ENCODE measurements at regions not wholly inside any gene's neighbourhood (a gene's known extent, or its start where the extent isn't known, plus 50 kb on each side); places are given as distances from the start of the nearest gene placed in this dataset.

DNA sequence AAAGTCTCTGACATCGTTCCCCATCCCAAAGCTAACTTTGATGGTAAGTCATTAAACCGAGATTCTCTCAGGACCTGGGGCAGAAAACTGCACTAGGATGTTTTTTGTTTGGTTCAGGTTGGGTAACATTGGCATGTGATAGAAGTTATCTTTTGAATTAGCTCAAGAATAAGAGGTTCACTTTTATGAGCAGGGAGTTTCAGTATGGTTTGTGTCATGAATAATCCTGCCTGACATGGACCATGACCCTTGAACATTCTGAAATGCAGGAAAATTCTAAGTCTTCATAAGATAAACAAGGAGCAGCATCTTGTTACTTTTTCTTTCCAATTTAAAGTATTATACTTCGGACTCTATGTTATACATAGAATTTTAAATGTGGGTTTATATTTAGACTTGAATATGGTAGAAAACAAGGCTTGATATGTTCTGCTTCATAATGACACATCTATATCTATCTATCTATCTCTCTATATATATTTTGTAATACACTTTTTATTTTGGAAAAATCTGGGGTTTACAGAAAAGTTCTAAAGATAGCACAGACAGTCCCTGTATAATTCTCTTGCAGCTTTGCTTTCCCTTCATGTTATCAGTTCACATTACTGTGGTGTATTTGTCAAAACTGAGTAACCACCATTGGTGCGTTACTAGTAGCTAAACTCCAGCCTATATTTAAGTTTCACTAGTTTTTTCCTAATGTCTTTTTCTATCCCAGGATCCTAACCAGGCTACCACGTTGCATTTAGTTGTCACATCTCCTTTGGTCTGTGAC is 102.7 kb upstream of the TAF11L2 start:
- no peak for DNase-seq (ENCODE audit: low spot score)
- in situ Hi-C loops (cut with MboI; ENCODE audit: low sequenced_read_pairs, unreplicated experiment): no loop called here
- TF ChIP-seq, protein P1, sequence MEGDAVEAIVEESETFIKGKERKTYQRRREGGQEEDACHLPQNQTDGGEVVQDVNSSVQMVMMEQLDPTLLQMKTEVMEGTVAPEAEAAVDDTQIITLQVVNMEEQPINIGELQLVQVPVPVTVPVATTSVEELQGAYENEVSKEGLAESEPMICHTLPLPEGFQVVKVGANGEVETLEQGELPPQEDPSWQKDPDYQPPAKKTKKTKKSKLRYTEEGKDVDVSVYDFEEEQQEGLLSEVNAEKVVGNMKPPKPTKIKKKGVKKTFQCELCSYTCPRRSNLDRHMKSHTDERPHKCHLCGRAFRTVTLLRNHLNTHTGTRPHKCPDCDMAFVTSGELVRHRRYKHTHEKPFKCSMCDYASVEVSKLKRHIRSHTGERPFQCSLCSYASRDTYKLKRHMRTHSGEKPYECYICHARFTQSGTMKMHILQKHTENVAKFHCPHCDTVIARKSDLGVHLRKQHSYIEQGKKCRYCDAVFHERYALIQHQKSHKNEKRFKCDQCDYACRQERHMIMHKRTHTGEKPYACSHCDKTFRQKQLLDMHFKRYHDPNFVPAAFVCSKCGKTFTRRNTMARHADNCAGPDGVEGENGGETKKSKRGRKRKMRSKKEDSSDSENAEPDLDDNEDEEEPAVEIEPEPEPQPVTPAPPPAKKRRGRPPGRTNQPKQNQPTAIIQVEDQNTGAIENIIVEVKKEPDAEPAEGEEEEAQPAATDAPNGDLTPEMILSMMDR (IDR thresholded peaks at IDR 0.05; ENCODE audit: borderline replicate concordance, control extremely low read depth, extremely low read depth, insufficient read depth, missing control alignments): no peak

DNA sequence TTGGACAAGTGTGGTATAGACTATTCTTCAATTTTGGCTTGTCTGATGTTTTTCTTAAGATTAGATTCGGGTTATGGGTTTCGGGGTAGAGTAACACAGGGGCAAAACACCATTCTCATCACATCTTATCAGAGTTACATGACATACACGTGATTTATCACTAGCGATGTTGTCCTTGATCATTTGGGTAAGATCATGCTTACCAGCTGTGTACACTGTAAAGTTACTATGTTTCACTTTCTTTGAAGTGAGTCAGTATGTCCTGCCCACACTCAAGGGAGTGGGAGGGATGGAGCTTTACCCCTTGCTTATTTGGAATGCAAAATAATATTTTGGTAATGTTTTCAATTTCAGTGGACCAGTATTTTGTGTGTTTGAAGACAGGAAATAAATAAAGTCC is 101.8 kb upstream of the TAF11L2 start:
- DNase-seq (ENCODE audit: low spot score): no peak
- TF ChIP-seq, protein P1 (IDR thresholded peaks at IDR 0.05; ENCODE audit: borderline replicate concordance, control extremely low read depth, extremely low read depth, insufficient read depth, missing control alignments): no peak
- in situ Hi-C loops (cut with MboI; ENCODE audit: low sequenced_read_pairs, unreplicated experiment): no loop called here

DNA sequence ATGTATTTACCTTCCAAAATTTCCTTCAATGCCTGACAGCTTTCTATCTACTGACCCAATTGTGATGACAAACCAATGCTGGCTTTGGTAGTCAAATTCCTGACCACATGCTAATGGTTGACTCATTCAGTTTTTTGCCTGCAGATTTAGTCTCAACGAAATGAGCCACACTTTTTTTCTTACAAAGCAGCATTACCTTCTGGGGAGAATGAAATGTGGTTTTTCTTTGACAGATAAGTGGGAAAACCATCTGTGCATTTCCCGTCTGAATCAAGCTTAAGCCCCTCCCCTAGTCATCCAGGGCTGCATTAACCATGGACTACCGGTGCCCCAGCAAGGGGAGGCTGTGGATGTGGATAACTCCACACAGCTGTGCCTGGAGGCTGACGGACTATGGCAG is 99.6 kb upstream of the TAF11L2 start:
- TF ChIP-seq, protein P1 (IDR thresholded peaks at IDR 0.05; ENCODE audit: borderline replicate concordance, control extremely low read depth, extremely low read depth, insufficient read depth, missing control alignments): no peak
- in situ Hi-C loops (cut with MboI; ENCODE audit: low sequenced_read_pairs, unreplicated experiment): no loop called here
- DNase-seq (ENCODE audit: low spot score): no peak

DNA sequence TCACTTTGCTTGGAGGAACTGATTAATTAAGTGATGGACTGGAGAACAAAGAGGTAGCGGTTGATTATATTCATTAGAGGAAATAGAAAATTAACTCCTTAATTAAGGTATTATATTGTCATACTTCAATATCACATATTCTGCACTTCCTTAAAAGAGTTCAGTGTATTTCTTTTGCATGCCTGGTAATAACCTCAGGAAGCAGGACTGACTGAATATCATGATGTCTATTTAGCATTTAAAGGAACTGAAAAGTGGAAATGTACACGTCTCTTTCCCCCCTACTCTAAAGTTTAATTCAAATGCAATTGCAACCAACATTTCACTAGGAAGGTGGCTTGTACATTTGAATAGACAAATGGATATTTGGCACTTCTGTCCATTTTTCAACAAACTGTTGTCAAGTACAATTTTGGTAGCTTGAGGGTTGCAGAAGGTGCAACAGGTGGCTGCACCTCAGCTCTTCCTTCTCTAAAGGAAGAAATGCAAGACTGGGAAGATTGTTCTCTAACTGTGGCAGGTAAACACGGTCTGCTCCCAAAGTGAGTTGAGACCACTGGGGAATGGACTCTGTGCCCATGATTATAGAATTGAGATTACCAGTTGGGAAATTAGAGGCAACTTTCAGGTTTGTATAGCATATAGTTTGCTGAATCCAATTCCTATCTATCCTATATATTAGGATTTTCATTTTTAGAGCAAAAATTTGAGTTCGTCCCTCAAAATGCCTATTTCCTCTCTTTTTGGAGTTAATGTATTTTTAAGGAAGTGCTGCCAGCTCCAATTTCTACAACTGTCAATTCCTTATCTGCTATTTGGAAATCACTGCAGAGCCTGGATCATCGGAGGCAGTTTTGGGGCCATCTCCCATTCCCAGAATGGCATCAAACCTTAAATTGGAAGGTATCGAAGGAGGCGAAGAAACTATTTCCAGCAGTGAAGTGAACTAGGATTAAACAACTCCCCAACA is 98.9 kb upstream of the TAF11L2 start:
- TF ChIP-seq, protein P1 (IDR thresholded peaks at IDR 0.05; ENCODE audit: borderline replicate concordance, control extremely low read depth, extremely low read depth, insufficient read depth, missing control alignments): no peak
- in situ Hi-C loops (cut with MboI; ENCODE audit: low sequenced_read_pairs, unreplicated experiment): no loop called here
- no peak for DNase-seq (ENCODE audit: low spot score)

DNA sequence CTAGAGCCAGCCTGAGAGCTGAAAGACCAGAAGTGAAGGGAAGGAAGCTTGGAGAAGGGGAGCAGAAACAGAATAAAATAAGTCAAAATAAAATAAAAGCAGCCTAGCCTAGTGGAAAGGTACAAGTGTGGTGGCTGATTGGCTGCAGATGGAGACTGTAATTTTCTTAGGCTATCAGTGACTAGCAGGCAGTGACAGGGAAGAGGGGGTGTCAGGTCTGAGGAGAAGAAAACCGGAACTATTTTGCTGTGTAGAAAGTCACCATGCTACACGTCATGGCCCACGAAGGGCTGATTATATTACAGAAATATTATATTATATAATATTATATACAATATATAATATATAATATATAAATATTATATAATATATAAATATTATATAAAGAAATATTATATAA is 98.1 kb upstream of the TAF11L2 start:
- no peak for DNase-seq (ENCODE audit: low spot score)
- in situ Hi-C loops (cut with MboI; ENCODE audit: low sequenced_read_pairs, unreplicated experiment): loop anchor here (10.0 kb wide), 1 partner anchor 85 kb away; no protein-coding TSS in a partner anchor
- TF ChIP-seq, protein P1 (IDR thresholded peaks at IDR 0.05; ENCODE audit: borderline replicate concordance, control extremely low read depth, extremely low read depth, insufficient read depth, missing control alignments): no peak

DNA sequence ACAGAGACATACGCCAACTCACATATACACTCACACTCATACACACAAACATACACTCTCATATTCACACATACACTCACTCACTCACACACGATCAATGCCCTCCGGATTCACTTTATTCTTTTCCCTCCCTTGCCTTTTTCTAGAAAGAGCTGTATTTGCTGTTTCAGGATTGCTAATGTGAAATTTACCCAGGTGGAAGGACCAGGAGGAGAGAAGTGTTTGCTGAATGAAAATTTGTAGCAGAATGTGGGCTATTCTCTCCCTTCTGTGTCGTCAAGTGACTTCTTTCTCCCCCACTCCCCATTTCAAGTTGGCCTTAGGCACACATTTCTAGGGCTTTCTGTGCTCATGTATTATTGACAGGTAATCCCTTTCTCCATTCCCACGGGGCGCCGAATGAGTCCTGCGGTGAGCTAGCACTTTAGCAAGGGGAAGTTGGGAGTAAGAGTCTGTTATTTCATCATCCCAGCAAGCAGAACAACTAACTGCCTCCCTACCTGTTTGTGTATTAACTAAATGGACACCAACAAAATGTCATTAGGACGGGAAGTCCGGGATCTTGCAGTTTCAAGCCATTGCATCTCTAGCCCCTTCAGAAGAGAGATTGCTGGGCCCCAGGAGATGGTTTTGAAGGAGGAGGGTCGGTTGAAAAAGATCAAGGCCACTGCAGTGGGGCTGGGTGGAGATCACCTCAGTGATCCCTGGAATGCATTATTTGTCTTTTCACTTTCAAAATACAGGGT is 97.1 kb upstream of the TAF11L2 start:
- no peak for DNase-seq (ENCODE audit: low spot score)
- TF ChIP-seq, protein P1 (IDR thresholded peaks at IDR 0.05; ENCODE audit: borderline replicate concordance, control extremely low read depth, extremely low read depth, insufficient read depth, missing control alignments): no peak
- in situ Hi-C loops (cut with MboI; ENCODE audit: low sequenced_read_pairs, unreplicated experiment): loop anchor here (10.0 kb wide), 1 partner anchor 86 kb away; no protein-coding TSS in a partner anchor

All from GM13976 (cell line).